ENCODE measurements at regions not wholly inside any gene's neighbourhood (a gene's known extent, or its start where the extent isn't known, plus 50 kb on each side); places are given as distances from the start of the nearest gene placed in this dataset.

GRCh38 chr2:194102546-194102945 lies 1554.5 kb upstream of the SLC39A10 start:
- Histone ChIP-seq H3K27ac (ENCODE audit: low read length) (no peak overlapping the region), H3K79me2 (ENCODE audit: low read length) (no peaks in the 10 kb centered on the region), H3K4me1 (ENCODE audit: low read length) (peaks cover 22% of the 10 kb centered on the region), H4K20me1 (ENCODE audit: insufficient read depth, low read length) (no peaks in the 10 kb centered on the region), H3K27me3 (ENCODE audit: low read depth, low read length) (no peaks in the 10 kb centered on the region), H3K4me2 (ENCODE audit: low read length) (no peak overlapping the region), H3K9ac (ENCODE audit: low read length) (no peak overlapping the region), H3K4me3 (ENCODE audit: low read length) (no peak overlapping the region), H3K9me3 (ENCODE audit: insufficient read depth, low read length) (no peaks in the 10 kb centered on the region), H2AFZ (ENCODE audit: low read depth, low read length) (no peak overlapping the region), H3K36me3 (replicated peaks; ENCODE audit: low read depth, low read length) (no peaks in the 10 kb centered on the region)
- TF ChIP-seq EZH2phosphoT487 (IDR thresholded peaks at IDR 0.05; ENCODE audit: low read depth) (no peak), CTCF (IDR thresholded peaks at IDR 0.05; ENCODE audit: low read depth, low read length) (no peak)

- H3K79me2 ChIP-seq (ENCODE audit: low read length) = no peaks in the 10 kb centered on the region
- no peaks in the 10 kb centered on the region for H3K27me3 ChIP-seq (ENCODE audit: low read depth, low read length)
- no peak overlapping the region for H3K4me3 ChIP-seq (ENCODE audit: low read length)
- H3K36me3 ChIP-seq (replicated peaks; ENCODE audit: low read depth, low read length) = no peaks in the 10 kb centered on the region
- no peak overlapping the region for H3K4me2 ChIP-seq (ENCODE audit: low read length)
- H3K27ac ChIP-seq (ENCODE audit: low read length) = no peak overlapping the region
- TF ChIP-seq CTCF (IDR thresholded peaks at IDR 0.05; ENCODE audit: low read depth, low read length) (no peak), EZH2phosphoT487 (IDR thresholded peaks at IDR 0.05; ENCODE audit: low read depth) (no peak)
- no peak overlapping the region for H2AFZ ChIP-seq (ENCODE audit: low read depth, low read length)
- peaks cover 15% of the 10 kb centered on the region for H3K4me1 ChIP-seq (ENCODE audit: low read length)
- no peaks in the 10 kb centered on the region for H4K20me1 ChIP-seq (ENCODE audit: insufficient read depth, low read length)
- H3K9ac ChIP-seq (ENCODE audit: low read length) = no peak overlapping the region
- H3K9me3 ChIP-seq (ENCODE audit: insufficient read depth, low read length) = no peaks in the 10 kb centered on the region
These were observed 1556.8 kb upstream of the SLC39A10 start for GRCh38 chr2:194100201-194100600.

GRCh38 chr2:194096402-194096801 lies 1560.6 kb upstream of the SLC39A10 start:
- Histone ChIP-seq H4K20me1 (ENCODE audit: insufficient read depth, low read length) (no peaks in the 10 kb centered on the region), H3K4me2 (ENCODE audit: low read length) (no peak overlapping the region), H3K9ac (ENCODE audit: low read length) (no peak overlapping the region), H3K27ac (ENCODE audit: low read length) (no peak overlapping the region), H3K27me3 (ENCODE audit: low read depth, low read length) (no peaks in the 10 kb centered on the region), H3K36me3 (replicated peaks; ENCODE audit: low read depth, low read length) (no peaks in the 10 kb centered on the region), H3K79me2 (ENCODE audit: low read length) (no peaks in the 10 kb centered on the region), H2AFZ (ENCODE audit: low read depth, low read length) (peak overlapping the region; percentile 62; the same call in 1 of the 2 replicates), H3K9me3 (ENCODE audit: insufficient read depth, low read length) (no peaks in the 10 kb centered on the region), H3K4me3 (ENCODE audit: low read length) (no peak overlapping the region), H3K4me1 (ENCODE audit: low read length) (no peaks in the 10 kb centered on the region)
- TF ChIP-seq EZH2phosphoT487 (IDR thresholded peaks at IDR 0.05; ENCODE audit: low read depth) (no peak), CTCF (IDR thresholded peaks at IDR 0.05; ENCODE audit: low read depth, low read length) (no peak)

GRCh38 chr2:194095359-194095758 lies 1561.7 kb upstream of the SLC39A10 start:
- H3K9me3 ChIP-seq (ENCODE audit: insufficient read depth, low read length) = no peaks in the 10 kb centered on the region
- TF ChIP-seq EZH2phosphoT487 (IDR thresholded peaks at IDR 0.05; ENCODE audit: low read depth) = no peak
- no peak for TF ChIP-seq CTCF (IDR thresholded peaks at IDR 0.05; ENCODE audit: low read depth, low read length)

More at GRCh38 chr2:194095359-194095758, 1561.7 kb upstream of the SLC39A10 start:
- Histone ChIP-seq H3K27ac (ENCODE audit: low read length) (no peak overlapping the region), H3K4me2 (ENCODE audit: low read length) (no peak overlapping the region), H2AFZ (ENCODE audit: low read depth, low read length) (no peak overlapping the region; the same call in 1 of the 2 replicates), H3K27me3 (ENCODE audit: low read depth, low read length) (no peaks in the 10 kb centered on the region), H3K79me2 (ENCODE audit: low read length) (no peaks in the 10 kb centered on the region), H4K20me1 (ENCODE audit: insufficient read depth, low read length) (no peaks in the 10 kb centered on the region), H3K4me1 (ENCODE audit: low read length) (no peaks in the 10 kb centered on the region), H3K36me3 (replicated peaks; ENCODE audit: low read depth, low read length) (no peaks in the 10 kb centered on the region), H3K9ac (ENCODE audit: low read length) (no peak overlapping the region), H3K4me3 (ENCODE audit: low read length) (no peak overlapping the region)
